GM04503 (cell line): ENCODE measurements at regions not wholly inside any gene's neighbourhood (a gene's known extent, or its start where the extent isn't known, plus 50 kb on each side); places are given as distances from the start of the nearest gene placed in this dataset.

ENCODE experiments used
- DNase-seq: peaks from one replicate; pipeline ENCODE4 v3.0.0-alpha.2; 2012; ENCODE audit warnings: low read depth

DNA sequence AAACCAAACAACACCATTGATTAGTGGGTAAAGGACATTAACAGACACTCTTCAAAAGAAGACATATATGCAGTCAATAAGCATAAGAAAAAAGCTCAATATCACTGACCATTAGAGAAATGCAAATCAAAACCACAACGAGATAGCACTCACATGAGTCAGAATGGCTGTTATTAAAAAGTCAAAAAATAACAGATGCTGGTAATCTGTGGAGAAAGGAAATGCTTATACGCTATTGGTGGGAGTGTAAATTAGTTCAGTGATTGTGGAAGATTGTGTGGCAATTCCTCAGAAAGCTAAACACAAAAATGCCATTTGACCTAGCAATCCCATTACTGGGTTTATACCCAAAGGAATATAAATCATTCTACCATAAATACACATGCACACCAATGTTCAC is 182.6 kb downstream of the TRPC6 start:
- peak; percentile 46 for DNase-seq

DNA sequence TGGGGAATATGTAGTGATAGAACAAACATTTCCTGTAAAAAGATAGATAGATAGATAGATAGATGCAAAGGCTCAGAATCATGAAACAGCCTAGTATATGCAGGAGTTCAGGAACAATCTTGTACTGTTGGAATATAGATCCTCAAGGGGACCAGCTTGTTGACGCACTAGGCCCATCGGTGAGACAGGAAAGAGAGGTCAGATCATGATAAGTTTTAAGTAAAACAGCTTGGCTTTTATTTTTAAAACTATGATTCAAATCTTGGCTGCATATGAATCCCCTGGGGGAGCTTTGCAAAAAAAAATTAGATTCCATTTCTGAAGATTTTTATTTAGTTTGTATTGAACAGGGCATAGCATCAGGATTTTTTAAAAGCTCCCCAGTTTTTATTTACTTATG is 185.8 kb downstream of the TRPC6 start:
- DNase-seq, result no peak

DNA sequence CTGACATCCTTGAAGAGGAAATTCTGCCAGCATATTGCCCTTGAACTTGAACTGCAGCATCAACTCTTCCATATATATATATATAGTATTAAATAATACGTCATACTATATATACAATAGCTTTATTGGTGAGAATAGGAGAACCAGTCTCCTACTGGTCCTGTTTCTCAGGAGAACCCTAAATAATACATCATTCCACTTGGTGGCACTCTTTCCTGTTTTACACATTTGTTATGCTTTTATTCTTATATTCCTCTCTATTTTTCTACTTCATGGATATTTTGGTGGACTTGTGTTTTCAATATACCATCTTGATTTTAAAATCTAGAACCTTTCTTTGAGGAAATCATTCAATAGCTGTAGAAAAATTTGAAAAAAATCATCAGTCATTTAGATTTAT is 193.3 kb downstream of the TRPC6 start:
- no peak for DNase-seq

- no peak for DNase-seq
Observed at GRCh38 chr11:101369835-101370234, 214.0 kb downstream of the TRPC6 start.

- DNase-seq, result no peak
Observed at GRCh38 chr11:101363706-101364275, 220.0 kb downstream of the TRPC6 start.

DNA sequence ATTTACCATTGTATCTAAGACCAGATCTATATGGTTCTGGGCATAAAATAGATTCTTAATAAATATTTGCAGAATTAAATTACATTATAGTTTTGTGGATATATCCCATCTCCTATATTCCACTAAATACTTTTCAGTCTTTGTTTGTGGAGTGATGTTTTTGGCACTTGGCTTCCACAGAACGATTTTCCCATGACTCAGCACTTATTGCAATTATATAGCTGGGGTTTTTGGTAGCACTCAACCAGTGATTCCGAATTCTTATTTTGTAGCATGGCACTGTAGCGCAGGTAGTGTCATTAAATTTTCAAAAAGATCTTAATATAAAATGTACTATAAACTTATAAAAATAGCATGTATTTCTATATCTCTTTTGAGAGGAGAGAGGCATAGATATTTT is 221.2 kb downstream of the TRPC6 start:
- DNase-seq, result no peak

DNA sequence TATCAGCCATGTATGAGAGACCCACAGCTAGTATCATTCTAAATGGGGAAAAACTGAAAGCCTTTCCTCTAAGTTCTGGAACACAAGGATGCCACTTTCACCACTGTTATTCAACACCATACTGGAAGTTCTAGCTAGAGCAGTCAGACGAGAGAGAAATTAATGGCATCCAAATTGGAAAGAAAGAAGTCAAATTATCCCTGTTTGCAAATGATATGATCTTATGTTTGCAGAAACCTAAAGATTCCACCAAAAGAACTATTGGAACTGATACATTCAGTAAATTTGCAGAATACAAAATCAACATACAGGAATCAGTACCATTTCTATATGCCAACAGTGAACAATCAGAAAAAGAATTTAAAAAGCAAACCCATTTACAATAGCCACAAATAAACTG is 226.0 kb downstream of the TRPC6 start:
- DNase-seq, result no peak

DNA sequence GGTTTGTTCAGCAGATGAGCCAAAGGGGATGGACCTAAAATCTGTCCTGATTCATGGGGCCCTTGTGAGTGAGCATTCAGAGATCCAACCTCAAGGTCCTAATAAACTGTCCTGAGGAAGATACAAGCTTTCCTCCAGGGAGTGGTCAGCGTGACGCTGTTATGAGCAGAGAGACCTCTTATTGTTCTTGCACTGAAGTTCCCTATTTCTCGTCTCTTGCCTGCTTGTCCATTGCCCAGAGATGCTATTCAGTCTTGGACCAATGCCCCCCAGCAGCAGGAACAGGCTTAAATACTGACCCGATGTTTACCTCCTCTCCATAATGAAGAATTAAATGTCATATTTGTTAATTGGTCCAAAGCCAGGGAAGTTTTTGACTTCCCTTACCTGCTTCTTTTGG is 225.2 kb upstream of the PGR start:
- no peak for DNase-seq

DNA sequence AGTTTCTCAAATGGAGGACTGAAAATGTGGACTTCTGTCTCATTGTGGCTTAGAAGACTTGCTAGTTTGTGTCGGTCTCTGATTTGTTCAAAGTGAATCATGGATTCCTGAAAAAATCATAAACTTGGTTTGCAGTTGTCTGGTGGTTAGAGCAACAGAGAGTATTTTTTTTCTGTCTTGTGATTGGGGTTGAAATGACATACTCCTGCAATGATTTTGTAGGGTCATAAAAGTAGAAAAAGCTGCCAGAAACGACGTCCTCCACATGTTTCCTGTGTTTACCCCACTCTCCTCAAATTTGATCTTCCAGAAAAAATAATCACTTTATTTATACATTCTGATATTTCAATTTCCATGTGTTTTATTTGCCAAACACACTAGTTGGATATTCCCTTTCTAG is 219.2 kb upstream of the PGR start:
- peak; percentile 14 for DNase-seq

DNA sequence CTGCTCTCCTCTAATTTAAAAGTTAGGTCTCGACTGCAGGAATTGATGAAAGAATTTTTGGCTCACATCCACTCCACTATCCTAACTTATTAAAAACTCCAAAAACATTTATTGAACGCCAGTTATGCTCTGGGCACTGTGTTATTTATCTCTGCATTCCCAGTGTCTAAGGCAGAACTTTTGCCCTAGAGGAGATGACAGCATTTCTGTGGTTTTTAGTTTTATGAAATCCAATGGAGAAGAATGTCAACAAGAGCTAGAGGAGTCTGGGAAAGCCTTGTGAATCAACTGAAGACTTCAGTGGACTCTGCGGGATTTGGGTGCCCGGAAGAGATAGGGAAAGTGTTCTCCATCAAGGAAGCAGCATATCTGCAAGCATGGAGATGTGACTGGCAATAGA is 217.0 kb upstream of the PGR start:
- DNase-seq, result peak; percentile 80

GRCh38 chr11:101345891-101346290 is 216.3 kb upstream of the PGR start:
- no peak for DNase-seq

- DNase-seq, result no peak
Observed at GRCh38 chr11:101342307-101342706, 212.7 kb upstream of the PGR start.

DNA sequence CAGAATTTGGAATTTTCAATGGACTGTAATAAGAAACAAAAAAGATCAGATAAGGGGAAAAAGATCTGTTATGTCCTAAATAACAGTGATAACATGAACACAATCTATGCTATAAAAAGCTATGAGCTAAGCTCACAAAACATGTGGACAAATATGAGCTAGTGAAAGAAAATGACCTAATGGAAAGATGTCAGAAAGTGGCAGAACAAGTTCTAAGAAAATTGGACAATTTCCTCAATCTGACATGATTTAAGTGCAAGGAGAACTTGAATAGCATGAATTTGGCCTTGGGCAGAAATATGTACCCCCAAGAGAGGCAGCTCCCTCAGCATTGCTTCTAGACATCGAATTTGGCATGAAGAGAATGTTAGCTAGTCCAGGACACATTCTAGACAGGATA is 212.0 kb upstream of the PGR start:
- no peak for DNase-seq

GRCh38 chr11:101336858-101337257 is 207.2 kb upstream of the PGR start:
- DNase-seq, result no peak

DNA sequence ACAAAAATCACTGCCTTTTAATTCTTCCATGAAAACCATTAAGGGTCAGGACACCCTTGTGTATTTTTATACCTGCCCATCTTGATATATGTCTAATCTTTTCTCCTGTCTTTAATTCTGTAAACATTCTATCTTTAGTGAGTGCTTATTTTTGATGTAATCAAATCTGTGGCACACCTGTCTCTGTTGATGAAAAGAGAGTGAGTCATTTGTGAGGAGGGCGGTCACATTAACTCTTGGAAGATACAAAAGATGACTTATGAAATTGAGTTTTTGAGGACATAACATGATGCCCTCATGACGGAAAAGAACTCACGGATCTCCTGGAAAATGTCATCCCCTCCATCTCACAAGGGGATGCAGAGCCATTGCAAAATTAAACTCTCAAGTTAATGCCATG is 206.5 kb upstream of the PGR start:
- no peak for DNase-seq

DNA sequence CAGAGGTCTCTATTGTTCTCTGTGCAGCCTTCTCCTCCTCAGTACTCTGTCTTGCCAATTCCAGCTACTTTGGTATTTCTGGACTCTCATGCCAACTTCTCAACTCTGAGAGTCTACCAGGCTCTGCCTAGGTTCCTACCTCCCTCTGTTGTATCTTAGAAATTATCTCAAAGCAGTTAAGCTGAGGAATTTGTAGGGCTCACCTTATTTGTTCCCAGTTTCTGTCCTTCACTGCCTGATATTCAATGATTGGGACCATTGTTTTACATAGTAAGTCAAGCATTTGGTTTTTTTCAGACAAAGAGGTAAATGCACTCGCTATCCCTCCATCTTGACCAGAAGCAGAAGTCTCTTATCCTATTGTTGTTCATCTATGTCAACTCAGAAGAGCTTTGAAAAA is 205.0 kb upstream of the PGR start:
- no peak for DNase-seq

DNA sequence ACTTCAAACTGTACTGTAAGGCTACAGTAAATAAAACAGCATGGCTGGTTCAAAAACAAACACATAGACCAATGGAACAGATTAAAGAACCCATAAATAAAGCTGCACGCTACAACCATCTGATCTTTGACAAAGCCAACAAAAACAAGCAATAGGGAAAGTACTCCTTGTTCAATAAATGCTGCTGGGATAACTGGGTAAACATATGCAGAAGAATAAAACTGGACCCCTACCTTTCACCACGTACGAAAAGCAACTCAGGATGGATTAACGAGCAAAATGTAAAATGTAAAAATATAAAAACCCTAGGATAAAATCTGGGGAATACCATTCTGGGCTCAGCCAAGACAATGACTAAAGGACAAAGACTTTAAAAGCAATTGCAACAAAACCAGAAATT is 201.8 kb upstream of the PGR start:
- DNase-seq, result no peak

DNA sequence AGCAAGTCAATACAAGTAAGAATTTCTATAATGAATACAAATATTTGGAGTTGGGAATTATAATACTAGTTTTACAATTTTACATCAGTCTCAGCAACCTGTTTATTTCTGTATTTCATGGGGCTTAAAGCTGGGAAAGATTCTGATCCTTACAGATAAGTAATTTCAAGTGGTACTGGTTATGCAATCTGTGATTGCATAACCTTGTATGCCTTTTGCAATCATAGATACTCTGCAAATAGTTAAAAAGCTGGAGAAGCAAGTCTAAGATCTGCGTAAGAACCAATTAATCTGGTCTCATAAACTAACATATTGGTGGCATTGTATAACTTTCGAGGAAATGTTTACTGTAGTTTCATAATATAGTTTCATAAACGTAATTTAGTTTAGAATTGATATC is 198.3 kb upstream of the PGR start:
- DNase-seq, result no peak

DNA sequence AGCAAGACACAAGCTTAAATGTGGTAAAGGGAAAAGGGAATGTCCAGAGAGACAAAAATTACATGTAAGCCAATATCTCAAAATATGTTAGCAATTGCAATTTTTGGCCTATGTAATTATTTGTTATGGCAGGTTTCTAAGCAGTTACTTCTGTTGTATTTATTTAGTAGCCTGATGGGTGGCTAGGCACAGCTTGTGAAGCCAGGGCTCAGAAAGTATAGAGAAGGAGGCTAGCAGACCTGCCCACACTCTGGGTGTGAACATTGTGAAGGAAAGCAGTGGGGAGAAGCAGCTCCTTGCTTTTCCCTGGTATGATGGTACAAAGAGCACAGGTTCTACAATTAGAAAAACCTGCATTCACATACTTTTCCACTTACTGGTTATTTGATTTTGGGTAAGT is 196.5 kb upstream of the PGR start:
- DNase-seq, result no peak

DNA sequence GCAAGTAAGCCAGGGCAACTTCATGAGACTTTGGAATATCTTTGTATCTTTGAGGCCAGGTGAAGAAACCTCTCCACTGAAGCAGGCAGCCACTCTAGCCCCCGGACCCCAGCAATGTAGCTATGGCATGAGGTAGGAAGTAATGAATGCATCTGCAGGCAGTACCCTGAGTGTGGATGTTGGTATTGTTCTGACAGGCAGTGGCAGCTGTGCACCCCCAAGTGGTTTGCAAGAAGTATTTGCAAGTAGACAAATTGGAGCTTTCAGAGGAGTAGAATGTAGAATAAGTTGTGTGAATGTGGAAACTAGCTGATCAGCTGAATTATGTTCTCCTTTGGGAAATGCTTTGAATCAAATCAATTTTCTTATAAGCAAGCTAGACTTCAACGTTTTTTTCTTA is 194.4 kb upstream of the PGR start:
- no peak for DNase-seq

DNA sequence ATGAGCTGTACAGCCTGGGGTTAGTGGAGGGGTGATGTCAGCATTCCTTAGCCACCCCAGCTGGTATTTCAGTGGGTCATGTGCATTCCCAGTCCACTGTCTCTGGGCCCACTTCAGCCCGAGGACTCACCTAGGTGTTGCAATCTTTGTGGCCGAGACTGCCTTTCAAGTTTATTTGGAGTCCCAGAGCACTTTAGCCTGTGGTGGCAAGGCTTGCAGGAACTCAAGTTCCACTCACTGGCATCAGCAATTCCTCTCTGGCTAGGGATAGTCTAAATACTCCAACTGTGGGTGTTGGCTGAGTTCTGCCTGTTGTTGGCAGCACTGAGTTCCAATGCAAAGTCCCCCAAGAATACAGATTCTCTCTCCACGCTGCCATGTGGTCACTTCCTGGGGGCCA is 191.6 kb upstream of the PGR start:
- DNase-seq, result no peak

DNA sequence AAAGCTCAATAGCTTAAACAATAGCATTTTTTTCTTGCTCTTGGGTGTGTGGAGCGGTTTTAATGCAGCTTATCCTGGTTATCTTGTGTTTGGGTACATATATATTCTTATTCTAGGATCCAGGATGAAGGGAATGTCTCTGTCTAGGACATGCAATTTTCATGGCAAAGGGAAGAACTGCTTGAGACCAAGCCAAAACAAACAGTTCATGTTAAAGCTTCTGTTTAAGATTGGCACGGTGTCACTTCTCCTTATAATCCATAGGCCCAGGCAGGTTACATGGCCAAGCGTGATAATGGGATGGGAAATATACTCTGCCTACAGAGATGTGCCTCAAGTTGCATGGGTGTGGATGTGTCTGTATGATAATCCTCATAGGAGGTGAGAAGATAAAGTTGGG is 177.1 kb upstream of the PGR start:
- no peak for DNase-seq

- DNase-seq, result no peak
Observed at GRCh38 chr11:101305496-101305895, 175.9 kb upstream of the PGR start.

DNA sequence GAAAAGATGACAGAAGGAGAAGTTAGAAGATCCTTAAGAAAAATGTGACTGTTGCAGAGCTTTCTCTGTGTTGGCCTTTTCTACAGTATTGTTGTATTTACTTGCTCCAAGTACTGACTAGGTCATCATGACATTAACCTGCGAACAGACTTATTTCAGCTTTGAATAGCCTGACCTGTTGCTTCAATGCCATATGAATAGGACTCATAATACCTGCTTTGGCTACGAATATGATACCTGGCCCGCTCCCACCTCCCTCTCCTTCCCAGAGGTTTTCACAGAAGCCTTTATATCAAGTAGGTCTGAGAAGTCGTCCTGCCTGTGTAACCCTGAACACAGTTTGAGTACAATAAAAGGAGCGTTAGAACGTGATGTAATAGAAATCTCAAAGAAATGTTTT is 169.6 kb upstream of the PGR start:
- no peak for DNase-seq

DNA sequence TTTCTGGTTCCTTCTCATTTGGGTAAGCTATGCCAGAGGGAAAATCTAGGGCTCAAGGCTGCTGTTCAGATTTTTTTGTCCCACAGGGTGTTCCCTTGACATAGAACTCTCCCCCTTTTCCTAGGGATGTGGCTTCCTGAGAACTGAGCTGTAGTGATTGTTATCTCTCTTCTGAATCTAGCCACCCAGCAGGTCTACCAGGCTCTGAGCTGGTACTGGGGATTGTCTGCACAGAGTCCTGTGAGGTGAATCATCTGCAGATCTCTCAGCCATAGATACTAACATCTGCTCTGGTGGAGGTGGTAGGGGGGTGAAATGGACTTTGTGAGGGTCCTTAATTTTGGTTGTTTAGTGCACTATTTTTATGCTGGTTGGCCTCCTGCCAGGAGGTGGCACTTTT is 167.3 kb upstream of the PGR start:
- no peak for DNase-seq
